ENCODE measurements at regions not wholly inside any gene's neighbourhood (a gene's known extent, or its start where the extent isn't known, plus 50 kb on each side); places are given as distances from the start of the nearest gene placed in this dataset.

GRCh38 chrX:3435057-3435456 is 88.6 kb upstream of the MXRA5 start:
- DNase-seq, result no peak

- DNase-seq, result peak; percentile 76
Measured at GRCh38 chrX:3428792-3429191, 82.3 kb upstream of the MXRA5 start.

- DNase-seq, result no peak
Measured at GRCh38 chrX:3426552-3426951, 80.1 kb upstream of the MXRA5 start.

- DNase-seq, result no peak
Measured at GRCh38 chrX:3425031-3425430, 78.6 kb upstream of the MXRA5 start.

- DNase-seq, result no peak
Measured at GRCh38 chrX:3420316-3420715, 73.9 kb upstream of the MXRA5 start.

- no peak for DNase-seq
Measured at GRCh38 chrX:3415011-3415410, 68.6 kb upstream of the MXRA5 start.

GRCh38 chrX:3411626-3412025 is 65.2 kb upstream of the MXRA5 start:
- peak; percentile 50 for DNase-seq

GRCh38 chrX:3409936-3410335 is 63.5 kb upstream of the MXRA5 start:
- DNase-seq, result peak; percentile 67

GRCh38 chrX:3407781-3408180 is 61.3 kb upstream of the MXRA5 start:
- DNase-seq, result no peak

- no peak for DNase-seq
Measured at GRCh38 chrX:3407121-3407520, 60.7 kb upstream of the MXRA5 start.

- peak; percentile 46 for DNase-seq
Measured at GRCh38 chrX:3403748-3404147, 57.3 kb upstream of the MXRA5 start.

Measured in fibroblast of upper back skin (primary cell).